ENCODE measurements at regions not wholly inside any gene's neighbourhood (a gene's known extent, or its start where the extent isn't known, plus 50 kb on each side); places are given as distances from the start of the nearest gene placed in this dataset.

- TF ChIP-seq ELK1 (IDR thresholded peaks at IDR 0.05; ENCODE audit: low read depth, low read length), result no peak
- no peak for TF ChIP-seq CEBPB (IDR thresholded peaks at IDR 0.05)
- TF ChIP-seq HOXB5 (CRISPR knock-in tag; IDR thresholded peaks at IDR 0.05), result no peak
- no peak for TF ChIP-seq JUN (IDR thresholded peaks at IDR 0.05)
- no peak for TF ChIP-seq ZC3H11A (IDR thresholded peaks at IDR 0.05)
- ChIA-PET CTCF (no interaction called here), POLR2A (no interaction called here)
- 17% methylated on average over 2 of the region's 2 CpGs for WGBS (ENCODE audit: missing lambda C conversion rate)
- H3K9me3 ChIP-seq, result no peaks in the 10 kb centered on the region
- no peak overlapping the region for H3K4me2 ChIP-seq
- no peak overlapping the region for H3K27ac ChIP-seq
- no peak overlapping the region for H3K4me3 ChIP-seq
- no peak for ATAC-seq
- FAIRE-seq, result no peak
- H3K4me1 ChIP-seq, result no peaks in the 10 kb centered on the region
- no peak for DNase-seq (ENCODE audit: low read depth in 1 of 2, low spot score in 1 of 2)
Measured at GRCh38 chr12:59268295-59268809, 327.5 kb upstream of the SLC16A7 start.

DNA sequence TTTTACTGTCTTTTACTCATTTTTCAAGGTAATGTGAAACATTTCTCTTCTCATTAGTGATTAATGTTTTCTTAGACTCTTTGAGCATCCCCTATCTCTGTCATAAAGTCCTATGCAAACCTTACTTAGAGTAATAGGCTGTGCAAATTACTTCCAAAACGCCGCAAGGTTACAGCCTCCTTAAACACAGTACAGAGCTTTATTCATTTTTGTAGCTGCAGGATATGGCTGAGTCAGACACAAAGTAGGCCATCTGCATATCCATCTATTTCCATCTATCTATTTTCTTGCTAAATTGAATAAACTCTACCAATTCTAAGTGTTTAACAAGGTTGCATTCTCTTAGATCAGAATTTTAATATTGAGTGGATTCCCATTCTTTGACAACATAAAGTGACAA lies 335.6 kb upstream of the SLC16A7 start:
- H3K4me1 ChIP-seq, result no peaks in the 10 kb centered on the region
- WGBS (ENCODE audit: missing lambda C conversion rate), result 43% methylated on average over 2 of the region's 2 CpGs
- POLR2A ChIA-PET, result no interaction called here
- H3K4me3 ChIP-seq, result no peak overlapping the region
- FAIRE-seq (no peak), DNase-seq (ENCODE audit: low read depth in 1 of 2, low spot score in 1 of 2) (no peak), ATAC-seq (no peak)
- TF ChIP-seq MAX (IDR thresholded peaks at IDR 0.05), result no peak
- no peak for TF ChIP-seq EP300 (IDR thresholded peaks at IDR 0.05)
- TF ChIP-seq REST (IDR thresholded peaks at IDR 0.05), result no peak
- TF ChIP-seq NR3C1 (IDR thresholded peaks at IDR 0.05), result no peak
- TF ChIP-seq ZC3H11A (IDR thresholded peaks at IDR 0.05), result no peak
- no peak for TF ChIP-seq BCL3 (IDR thresholded peaks at IDR 0.05)
- TF ChIP-seq ATOH8 (CRISPR knock-in tag; IDR thresholded peaks at IDR 0.05; ENCODE audit: low read depth), result no peak
- TF ChIP-seq FOSB (CRISPR knock-in tag; IDR thresholded peaks at IDR 0.05), result no peak
- TF ChIP-seq MAFK (IDR thresholded peaks at IDR 0.05; ENCODE audit: partially characterized antibody), result no peak
- no peak for TF ChIP-seq E2F6 (IDR thresholded peaks at IDR 0.05; ENCODE audit: borderline replicate concordance, low read depth)
- no peak for TF ChIP-seq HOXA7 (CRISPR knock-in tag; IDR thresholded peaks at IDR 0.05)
- TF ChIP-seq HEYL (CRISPR knock-in tag; IDR thresholded peaks at IDR 0.05), result no peak
- no peak overlapping the region for H3K4me2 ChIP-seq
- CTCF ChIA-PET, result no interaction called here
- 0 out of 3 replicates have a peak, but pooled peaks cover 2% of the 10 kb centered on the region for H3K9me3 ChIP-seq
- H3K27ac ChIP-seq, result no peak overlapping the region

DNA sequence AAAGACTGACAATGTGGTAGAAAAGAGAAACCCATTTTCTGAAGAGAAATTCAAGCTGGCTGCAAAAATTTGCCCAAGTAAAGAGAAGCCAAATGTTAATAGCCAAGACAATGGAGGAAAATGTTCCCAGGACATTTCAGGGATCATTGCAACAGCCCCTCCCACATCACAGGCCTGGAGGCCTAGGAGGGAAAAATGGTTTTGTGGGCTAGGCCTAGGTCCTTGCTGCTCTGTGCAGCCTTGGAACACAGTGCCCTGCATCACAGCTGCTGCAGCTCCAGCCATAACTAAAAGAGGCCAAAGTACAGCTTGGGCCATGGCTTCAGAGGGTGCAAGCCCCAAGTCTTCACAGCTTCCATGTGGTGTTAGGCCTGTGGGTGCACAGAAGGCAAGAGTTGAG lies 332.4 kb upstream of the LRIG3 start:
- no peak for FAIRE-seq

More for the DNA sequence above, 332.4 kb upstream of the LRIG3 start:
- H3K4me2 ChIP-seq, result no peak overlapping the region
- CTCF ChIA-PET, result no interaction called here
- no peaks in the 10 kb centered on the region for H3K4me1 ChIP-seq
- H3K9me3 ChIP-seq, result 0 out of 3 replicates have a peak, but pooled peaks cover 2% of the 10 kb centered on the region
- DNase-seq (ENCODE audit: low read depth in 1 of 2, low spot score in 1 of 2), result no peak
- POLR2A ChIA-PET, result no interaction called here
- ATAC-seq, result no peak
- H3K4me3 ChIP-seq, result no peak overlapping the region
- no peak overlapping the region for H3K27ac ChIP-seq
- TF ChIP-seq NFE2L2 (conservative IDR thresholded peaks at IDR 0.05; ENCODE audit: low read length) (no peak), HOXB5 (CRISPR knock-in tag; IDR thresholded peaks at IDR 0.05) (no peak), JUN (IDR thresholded peaks at IDR 0.05) (no peak), E2F6 (IDR thresholded peaks at IDR 0.05; ENCODE audit: borderline replicate concordance, low read depth) (no peak), FOXS1 (CRISPR knock-in tag; IDR thresholded peaks at IDR 0.05) (no peak), BHLHE40 (IDR thresholded peaks at IDR 0.05; ENCODE audit: low read depth, low read length) (no peak), ZFP36 (IDR thresholded peaks at IDR 0.05; ENCODE audit: borderline replicate concordance, partially characterized antibody) (peak; percentile 64)

Measured in A549 (cell line).